ENCODE measurements at regions not wholly inside any gene's neighbourhood (a gene's known extent, or its start where the extent isn't known, plus 50 kb on each side); places are given as distances from the start of the nearest gene placed in this dataset.
"Not testable (repeated sequence)": the region's sequence is repeated elsewhere in the genome, so short reads cannot be mapped to it uniquely, and the experiment has no call there.

DNA sequence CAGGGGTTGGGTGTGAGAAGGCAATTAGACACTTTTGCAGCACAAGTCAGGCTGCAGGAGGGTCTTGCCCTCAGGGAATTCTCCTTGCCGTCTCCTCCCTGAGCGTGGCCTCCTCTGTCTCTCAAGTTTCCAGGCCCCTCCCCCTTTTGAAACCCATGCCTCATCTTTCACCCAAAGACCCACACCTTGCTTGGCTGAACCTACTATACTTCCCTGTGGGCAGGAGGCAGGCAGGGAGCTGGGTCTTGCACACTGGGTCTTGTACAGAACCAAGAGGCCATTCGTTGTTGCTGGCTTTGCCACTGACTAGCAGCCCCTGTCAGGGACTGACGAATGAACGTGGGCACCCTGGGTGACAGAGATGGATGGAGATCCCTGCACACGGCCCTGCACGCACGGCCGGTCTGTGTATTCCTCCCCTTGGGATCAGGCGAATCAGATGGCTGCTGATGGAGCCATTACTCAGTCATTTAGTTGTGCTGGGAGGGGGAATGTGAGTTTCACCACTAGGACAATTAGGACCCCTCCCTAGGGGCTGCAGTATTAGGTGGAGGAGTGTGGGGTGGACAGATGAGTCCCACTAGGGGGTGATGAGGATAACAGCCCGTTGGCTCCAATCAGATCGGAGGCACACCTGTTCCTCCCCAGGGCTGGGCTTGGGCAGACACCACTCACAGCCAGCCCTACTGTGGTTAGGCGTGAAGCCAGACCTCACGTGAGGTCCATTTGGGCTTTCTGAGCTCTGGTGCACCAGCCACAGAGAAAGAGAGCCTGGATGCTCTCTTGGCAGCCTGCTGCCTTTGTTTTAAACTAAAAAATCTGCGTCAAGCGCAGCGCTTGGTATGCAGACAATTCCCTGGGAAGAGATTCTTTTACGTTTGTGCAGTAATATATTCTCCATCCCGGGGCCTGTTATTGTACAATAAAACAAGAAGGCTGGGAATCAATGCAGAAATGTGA, 167.7 kb upstream of the WSCD1 start:
- DNase-seq (ENCODE audit: low spot score): no peak

DNA sequence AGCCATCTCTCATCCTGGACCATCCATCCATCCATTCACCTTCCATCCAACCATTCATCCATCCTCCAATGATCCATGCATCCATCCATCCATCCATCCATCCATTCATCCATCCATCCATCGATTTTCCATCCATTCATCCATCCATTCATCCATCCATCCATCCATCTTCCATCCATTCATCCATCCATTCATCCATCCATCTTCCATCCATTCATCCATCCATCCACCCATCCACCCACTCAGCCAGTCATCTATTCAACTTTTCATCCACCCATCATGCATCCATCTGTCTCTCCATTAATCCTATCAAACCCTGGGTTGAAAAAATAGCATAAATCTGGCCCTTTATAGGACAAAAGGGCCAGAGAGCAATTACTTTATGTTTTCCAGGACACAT, 158.3 kb upstream of the WSCD1 start:
- DNase-seq (ENCODE audit: low spot score): no peak

DNA sequence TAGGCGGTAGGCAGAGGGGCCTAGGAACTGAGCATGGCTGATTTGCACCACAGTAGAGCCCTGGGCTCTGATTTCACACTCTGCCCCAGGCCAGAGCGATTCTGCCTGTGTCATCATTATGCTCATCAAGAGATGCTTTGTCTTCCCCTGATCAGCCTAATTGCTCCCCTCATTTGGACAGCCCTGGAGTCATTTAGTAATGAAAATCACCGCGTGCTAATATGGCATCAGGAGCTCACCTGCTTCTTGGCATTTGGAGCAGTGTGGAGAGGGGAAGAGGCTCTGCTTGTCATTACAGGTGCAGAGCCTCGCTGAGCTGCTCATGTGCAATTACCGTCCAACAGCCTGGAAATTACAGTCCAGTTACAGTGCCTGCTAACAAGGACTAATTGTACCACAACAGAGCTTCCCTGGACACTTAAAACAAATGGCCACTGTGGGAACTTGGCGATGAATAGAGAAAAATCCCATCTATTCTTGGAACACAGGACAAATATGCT, 157.1 kb upstream of the WSCD1 start:
- DNase-seq (ENCODE audit: low spot score): no peak

GRCh38 chr17:5913641-5914040, 156.5 kb upstream of the WSCD1 start:
- no peak for DNase-seq (ENCODE audit: low spot score)

- DNase-seq (ENCODE audit: low spot score): no peak
Observed at GRCh38 chr17:5915337-5915736, 154.8 kb upstream of the WSCD1 start.

GRCh38 chr17:5919089-5919488, 151.1 kb upstream of the WSCD1 start:
- DNase-seq (ENCODE audit: low spot score): no peak

GRCh38 chr17:5921512-5922282, 148.5 kb upstream of the WSCD1 start:
- no peak for DNase-seq (ENCODE audit: low spot score)

DNA sequence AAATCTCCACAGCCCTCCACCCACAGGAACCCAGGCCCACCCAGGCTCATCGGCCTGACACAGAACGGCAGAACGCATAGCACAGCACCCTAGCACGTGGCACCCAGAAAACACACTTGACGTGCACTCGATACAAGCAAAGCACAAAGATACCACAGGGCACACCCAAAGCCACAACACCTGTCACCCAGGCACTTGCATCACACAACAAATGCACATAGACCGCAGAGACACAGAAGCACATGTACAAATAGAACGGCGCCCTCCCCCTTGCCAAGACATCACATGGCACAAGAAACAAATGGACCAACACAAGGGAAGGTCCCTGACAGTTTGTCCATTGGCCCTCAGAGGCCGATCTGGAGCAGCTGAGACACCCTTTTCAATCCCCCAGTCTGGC, 147.7 kb upstream of the WSCD1 start:
- DNase-seq (ENCODE audit: low spot score): no peak

- no peak for DNase-seq (ENCODE audit: low spot score)
Observed at GRCh38 chr17:5929721-5930120, 140.5 kb upstream of the WSCD1 start.

- not testable (repeated sequence) for DNase-seq (ENCODE audit: low spot score)
Observed at GRCh38 chr17:5930555-5930954, 139.6 kb upstream of the WSCD1 start.

- DNase-seq (ENCODE audit: low spot score): no peak
Observed at GRCh38 chr17:5931616-5932015, 138.6 kb upstream of the WSCD1 start.

GRCh38 chr17:5933430-5933829, 136.7 kb upstream of the WSCD1 start:
- DNase-seq (ENCODE audit: low spot score): no peak

- DNase-seq (ENCODE audit: low spot score): no peak
Observed at GRCh38 chr17:5941258-5941657, 128.9 kb upstream of the WSCD1 start.

DNA sequence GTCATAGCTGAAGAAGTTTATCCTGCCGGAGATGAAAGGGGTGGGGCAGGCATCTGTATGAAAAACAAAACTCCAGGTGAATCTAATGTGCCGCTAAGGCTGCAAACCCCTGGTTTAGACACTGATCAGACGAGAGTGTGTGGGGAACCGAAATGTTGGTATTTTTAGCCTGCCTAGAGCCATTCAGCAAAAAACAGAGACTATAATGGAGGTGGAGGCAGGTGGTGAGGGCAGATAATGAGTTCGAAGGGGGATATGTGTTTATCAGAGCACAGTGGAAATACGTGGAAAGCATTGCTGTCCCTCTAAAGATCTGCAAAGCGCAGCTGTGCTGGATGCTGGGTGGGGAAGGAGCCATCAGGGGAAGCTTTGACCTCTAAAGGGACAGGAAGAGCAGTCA, 127.5 kb upstream of the WSCD1 start:
- DNase-seq (ENCODE audit: low spot score): no peak

DNA sequence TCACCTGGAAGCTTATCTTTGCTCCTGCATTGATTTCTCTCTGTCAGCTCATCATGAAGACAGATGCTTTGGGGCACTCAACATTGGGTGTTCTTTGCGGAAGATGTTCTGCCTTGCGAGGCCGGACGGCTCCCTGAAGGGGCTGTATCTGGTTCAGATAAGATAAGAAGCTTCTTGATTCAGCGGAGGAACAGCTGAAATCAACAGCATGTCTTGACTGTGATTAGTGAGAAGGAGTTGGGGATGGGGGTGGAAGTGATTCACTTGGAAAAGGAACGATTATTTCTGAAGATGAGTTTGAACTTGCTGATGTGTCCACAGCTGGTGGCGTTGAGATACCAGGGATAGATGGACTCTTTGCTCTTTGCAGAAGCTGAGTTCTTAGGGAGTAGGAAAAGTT, 126.9 kb upstream of the WSCD1 start:
- DNase-seq (ENCODE audit: low spot score): no peak

GRCh38 chr17:5943982-5944381, 126.2 kb upstream of the WSCD1 start:
- no peak for DNase-seq (ENCODE audit: low spot score)

DNA sequence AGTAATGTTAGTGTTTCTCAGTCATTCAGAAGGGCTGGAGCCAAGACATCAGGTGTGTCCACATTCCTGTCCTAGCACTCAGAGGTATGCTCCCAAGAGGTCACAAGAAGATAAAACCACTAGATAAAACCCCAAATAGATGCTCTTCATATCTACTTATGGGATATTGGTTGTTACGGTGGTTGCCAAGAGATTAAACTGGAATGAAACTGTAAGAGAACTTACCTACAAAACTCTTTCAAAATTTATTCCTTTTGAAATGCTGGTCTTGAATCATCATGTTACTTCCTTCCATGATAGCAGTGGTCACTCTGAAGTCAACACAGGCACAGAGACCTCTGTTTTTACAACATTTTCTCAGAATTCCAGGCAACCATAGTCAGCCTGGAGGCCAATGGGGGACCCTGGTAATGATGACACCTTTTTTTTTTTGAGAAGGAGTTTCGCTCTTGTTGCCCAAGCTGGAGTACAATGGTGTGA, 122.4 kb upstream of the WSCD1 start:
- no peak for DNase-seq (ENCODE audit: low spot score)

- DNase-seq (ENCODE audit: low spot score): no peak
Observed at GRCh38 chr17:5948811-5949210, 121.4 kb upstream of the WSCD1 start.

DNA sequence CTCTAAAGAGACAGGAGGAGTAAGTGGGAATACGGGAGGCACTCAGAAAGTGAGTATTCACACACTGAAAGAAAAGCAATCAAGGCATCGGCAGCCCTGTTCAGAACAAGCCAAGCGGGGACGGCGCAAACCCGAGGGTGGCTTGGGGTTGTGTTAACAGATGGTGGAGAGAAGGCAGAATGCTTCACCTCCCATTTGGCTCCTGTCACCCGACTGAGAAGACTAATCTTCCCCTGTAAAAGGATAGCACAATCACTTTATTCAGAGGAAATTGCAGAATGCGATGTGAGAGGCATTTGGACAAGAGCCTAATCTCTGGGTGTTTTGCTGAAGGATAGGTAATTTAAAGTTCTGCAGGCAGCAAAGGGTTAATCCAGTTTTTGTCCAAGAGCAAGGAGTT, 119.3 kb upstream of the WSCD1 start:
- no peak for DNase-seq (ENCODE audit: low spot score)

DNA sequence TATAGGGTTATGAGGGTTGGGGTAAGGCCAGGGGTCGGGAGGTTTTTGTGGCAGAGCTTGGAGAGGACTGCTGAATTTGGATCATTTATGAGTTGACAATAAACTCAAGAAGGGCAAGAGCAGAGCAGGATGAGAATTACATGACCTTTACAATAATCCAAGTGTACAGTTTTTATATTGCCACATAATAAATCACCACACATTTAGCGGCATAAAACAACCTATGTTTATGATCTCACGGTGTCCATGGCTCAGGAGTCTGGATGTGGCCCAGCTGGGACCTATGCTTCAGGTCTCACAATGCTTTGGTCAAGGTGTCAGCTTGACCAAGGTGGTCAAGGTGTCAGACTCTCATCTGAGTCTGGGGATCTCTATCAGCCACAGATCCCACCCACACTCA, 118.3 kb upstream of the WSCD1 start:
- DNase-seq (ENCODE audit: low spot score): no peak

DNA sequence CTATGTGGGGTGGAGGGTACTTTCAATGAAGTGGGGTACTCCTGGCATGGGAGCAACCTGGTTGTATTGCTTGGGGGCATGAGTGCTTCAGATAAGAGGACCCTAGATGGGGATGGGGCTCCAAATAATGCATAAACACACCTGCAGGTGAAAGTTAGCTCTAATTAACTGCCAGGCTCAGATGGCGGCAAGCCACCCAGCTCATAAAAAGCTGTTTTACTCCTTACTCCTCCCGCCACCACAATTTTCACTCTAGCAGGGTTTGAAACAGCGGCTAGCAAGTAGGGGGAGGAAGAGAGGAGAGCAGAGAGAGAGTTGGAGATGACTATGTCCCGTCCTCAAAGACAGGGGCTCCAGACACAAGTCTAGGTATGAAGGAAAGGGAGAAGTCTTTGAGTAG, 117.7 kb upstream of the WSCD1 start:
- no peak for DNase-seq (ENCODE audit: low spot score)

GRCh38 chr17:5955764-5956163, 114.4 kb upstream of the WSCD1 start:
- no peak for DNase-seq (ENCODE audit: low spot score)

DNA sequence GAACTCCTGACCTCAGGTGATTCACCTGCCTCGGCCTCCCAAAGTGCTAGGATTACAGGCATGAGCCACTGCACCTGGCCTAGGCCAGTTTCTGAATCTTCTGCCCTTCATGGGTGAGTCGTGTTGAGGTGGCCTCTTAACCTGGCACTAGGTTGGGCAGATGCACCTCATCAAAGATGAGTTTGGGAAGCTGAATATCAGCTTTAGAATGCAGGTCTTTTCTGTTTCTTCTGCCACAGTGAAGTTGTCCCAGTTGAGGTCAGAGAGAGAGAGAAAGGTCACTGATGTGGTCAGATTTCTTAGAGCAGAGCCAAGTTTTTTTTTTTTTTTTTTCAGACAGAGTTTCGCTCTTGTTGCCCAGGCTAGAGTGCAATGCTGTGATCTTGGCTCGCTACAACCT, 111.3 kb upstream of the WSCD1 start:
- no peak for DNase-seq (ENCODE audit: low spot score)
